ENCODE measurements at regions not wholly inside any gene's neighbourhood (a gene's known extent, or its start where the extent isn't known, plus 50 kb on each side); places are given as distances from the start of the nearest gene placed in this dataset.

DNA sequence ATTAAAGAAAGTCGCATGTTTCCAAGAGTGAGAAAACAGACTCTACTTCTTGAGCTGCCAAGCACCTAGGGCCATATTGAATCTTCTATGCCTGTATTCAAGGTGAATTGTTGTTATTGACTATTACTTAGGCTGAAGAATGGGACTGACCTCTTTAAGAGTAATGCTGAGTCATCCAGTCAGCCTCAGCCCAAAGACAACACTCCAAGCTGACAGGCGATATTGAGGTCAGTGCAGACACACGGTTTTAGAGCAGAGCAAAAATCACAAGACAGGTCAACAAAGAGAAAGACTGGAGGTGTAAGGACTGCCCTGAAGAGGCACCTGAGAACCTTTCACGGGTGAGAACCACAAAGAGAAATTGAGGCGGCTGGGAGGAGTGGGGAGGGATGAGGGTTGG is 146.9 kb downstream of the MIS18A start:
- no peak for TF ChIP-seq ATF7 (IDR thresholded peaks at IDR 0.05; ENCODE audit: low read depth)
- TF ChIP-seq MEF2A (IDR thresholded peaks at IDR 0.05; ENCODE audit: insufficient read depth, low read depth, low read length), result no peak
- TF ChIP-seq CHD4 (IDR thresholded peaks at IDR 0.05), result no peak
- 0 out of 2 replicates have a peak, but pooled peaks have one; percentile 8 for TF ChIP-seq RUNX3 (IDR thresholded peaks at IDR 0.05; ENCODE audit: low read length)
- TF ChIP-seq, protein P1, sequence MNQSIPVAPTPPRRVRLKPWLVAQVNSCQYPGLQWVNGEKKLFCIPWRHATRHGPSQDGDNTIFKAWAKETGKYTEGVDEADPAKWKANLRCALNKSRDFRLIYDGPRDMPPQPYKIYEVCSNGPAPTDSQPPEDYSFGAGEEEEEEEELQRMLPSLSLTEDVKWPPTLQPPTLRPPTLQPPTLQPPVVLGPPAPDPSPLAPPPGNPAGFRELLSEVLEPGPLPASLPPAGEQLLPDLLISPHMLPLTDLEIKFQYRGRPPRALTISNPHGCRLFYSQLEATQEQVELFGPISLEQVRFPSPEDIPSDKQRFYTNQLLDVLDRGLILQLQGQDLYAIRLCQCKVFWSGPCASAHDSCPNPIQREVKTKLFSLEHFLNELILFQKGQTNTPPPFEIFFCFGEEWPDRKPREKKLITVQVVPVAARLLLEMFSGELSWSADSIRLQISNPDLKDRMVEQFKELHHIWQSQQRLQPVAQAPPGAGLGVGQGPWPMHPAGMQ (IDR thresholded peaks at IDR 0.05; ENCODE audit: borderline replicate concordance), result no peak
- Histone ChIP-seq H3K36me3 (ENCODE audit: control insufficient read depth in 2 of 2, insufficient read depth in 2 of 2, low read length in 1 of 2) (no peaks in the 10 kb centered on the region), H3K4me2 (ENCODE audit: control insufficient read depth, insufficient read depth) (no peak overlapping the region), H3K9me3 (replicated peaks; ENCODE audit: control insufficient read depth, insufficient read depth, low read length) (no peaks in the 10 kb centered on the region; the same call in 1 of the 3 replicates), H2AFZ (ENCODE audit: control insufficient read depth, low read depth, low read length) (no peak overlapping the region), H3K4me1 (ENCODE audit: control insufficient read depth, insufficient read depth, low read length) (peaks cover 23% of the 10 kb centered on the region), H3K79me2 (ENCODE audit: control insufficient read depth, insufficient read depth, low read length) (no peaks in the 10 kb centered on the region), H3K4me3 (no peak overlapping the region), H3K9ac (ENCODE audit: control insufficient read depth, insufficient read depth, low read length) (no peak overlapping the region), H3K27me3 (replicated peaks in 1 of 2; ENCODE audit: control insufficient read depth in 2 of 2, insufficient read depth in 2 of 2, low read length in 1 of 2) (no peaks in the 10 kb centered on the region), H3K27ac (ENCODE audit: control insufficient read depth, insufficient read depth) (no peak overlapping the region), H4K20me1 (ENCODE audit: control insufficient read depth, insufficient read depth) (no peaks in the 10 kb centered on the region)
- RAD21 ChIA-PET (ENCODE audit: unreplicated experiment), result no interaction called here
- intact Hi-C loops (cut with micrococcal nuclease; ENCODE audit: unreplicated experiment) (no loop called here), in situ Hi-C loops (cut with MboI) (no loop called here)
- DNase-seq (ENCODE audit: low read depth, low spot score) (no peak), FAIRE-seq (no peak), ATAC-seq (no peak)
- POLR2A ChIA-PET, result no interaction called here
- CTCF ChIA-PET, result no interaction called here
- SMC1A ChIA-PET (ENCODE audit: uncharacterized antibody, unreplicated experiment), result no interaction called here
- WGBS (ENCODE audit: insufficient coverage, insufficient replicate concordance, low lambda C conversion rate, missing lambda C conversion rate), result 53% methylated on average over 5 of the region's 5 CpGs
- no TSS peak for BruUV-seq (replicated peaks)

DNA sequence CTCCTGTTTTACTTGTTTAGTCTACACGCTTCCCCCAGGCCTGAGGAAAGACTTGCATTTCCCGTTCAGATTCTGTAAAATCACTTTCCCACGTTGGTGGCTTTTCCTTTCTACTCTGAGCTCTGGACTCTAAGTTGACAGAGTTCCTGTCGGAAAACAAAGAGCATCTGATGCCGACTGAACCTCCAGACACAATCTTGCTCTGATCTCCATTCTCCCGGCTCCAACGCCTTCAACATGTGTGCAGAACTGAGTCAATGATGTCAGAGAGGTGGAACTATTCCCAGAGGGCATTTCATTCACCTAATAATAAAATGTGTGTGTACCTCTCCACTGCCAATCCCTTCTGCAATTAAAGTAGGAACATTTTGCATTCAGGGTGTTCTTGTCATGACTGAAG is 147.7 kb downstream of the MIS18A start:
- H3K9me3 ChIP-seq (replicated peaks; ENCODE audit: control insufficient read depth, insufficient read depth, low read length), result no peaks in the 10 kb centered on the region
- intact Hi-C loops (cut with micrococcal nuclease; ENCODE audit: unreplicated experiment), result no loop called here
- FAIRE-seq (no peak), ATAC-seq (no peak), DNase-seq (ENCODE audit: low read depth, low spot score) (no peak)
- no peak overlapping the region for H3K4me3 ChIP-seq
- no peaks in the 10 kb centered on the region for H3K36me3 ChIP-seq (ENCODE audit: control insufficient read depth in 2 of 2, insufficient read depth in 2 of 2, low read length in 1 of 2)
- no peak overlapping the region for H3K27ac ChIP-seq (ENCODE audit: control insufficient read depth, insufficient read depth)
- no peaks in the 10 kb centered on the region for H3K79me2 ChIP-seq (ENCODE audit: control insufficient read depth, insufficient read depth, low read length)
- in situ Hi-C loops (cut with MboI), result no loop called here
- H2AFZ ChIP-seq (ENCODE audit: control insufficient read depth, low read depth, low read length), result no peak overlapping the region
- no peaks in the 10 kb centered on the region for H4K20me1 ChIP-seq (ENCODE audit: control insufficient read depth, insufficient read depth)
- no peaks in the 10 kb centered on the region for H3K27me3 ChIP-seq (replicated peaks in 1 of 2; ENCODE audit: control insufficient read depth in 2 of 2, insufficient read depth in 2 of 2, low read length in 1 of 2)
- no peak overlapping the region for H3K9ac ChIP-seq (ENCODE audit: control insufficient read depth, insufficient read depth, low read length)
- RAD21 ChIA-PET (ENCODE audit: unreplicated experiment), result no interaction called here
- CTCF ChIA-PET, result no interaction called here
- WGBS (ENCODE audit: insufficient coverage, insufficient replicate concordance, low lambda C conversion rate, missing lambda C conversion rate), result 34% methylated on average over 7 of the region's 7 CpGs
- SMC1A ChIA-PET (ENCODE audit: uncharacterized antibody, unreplicated experiment), result no interaction called here
- BruUV-seq (replicated peaks), result no TSS peak
- POLR2A ChIA-PET, result no interaction called here
- H3K4me2 ChIP-seq (ENCODE audit: control insufficient read depth, insufficient read depth), result no peak overlapping the region
- H3K4me1 ChIP-seq (ENCODE audit: control insufficient read depth, insufficient read depth, low read length), result peaks cover 15% of the 10 kb centered on the region
- TF ChIP-seq, protein P2, sequence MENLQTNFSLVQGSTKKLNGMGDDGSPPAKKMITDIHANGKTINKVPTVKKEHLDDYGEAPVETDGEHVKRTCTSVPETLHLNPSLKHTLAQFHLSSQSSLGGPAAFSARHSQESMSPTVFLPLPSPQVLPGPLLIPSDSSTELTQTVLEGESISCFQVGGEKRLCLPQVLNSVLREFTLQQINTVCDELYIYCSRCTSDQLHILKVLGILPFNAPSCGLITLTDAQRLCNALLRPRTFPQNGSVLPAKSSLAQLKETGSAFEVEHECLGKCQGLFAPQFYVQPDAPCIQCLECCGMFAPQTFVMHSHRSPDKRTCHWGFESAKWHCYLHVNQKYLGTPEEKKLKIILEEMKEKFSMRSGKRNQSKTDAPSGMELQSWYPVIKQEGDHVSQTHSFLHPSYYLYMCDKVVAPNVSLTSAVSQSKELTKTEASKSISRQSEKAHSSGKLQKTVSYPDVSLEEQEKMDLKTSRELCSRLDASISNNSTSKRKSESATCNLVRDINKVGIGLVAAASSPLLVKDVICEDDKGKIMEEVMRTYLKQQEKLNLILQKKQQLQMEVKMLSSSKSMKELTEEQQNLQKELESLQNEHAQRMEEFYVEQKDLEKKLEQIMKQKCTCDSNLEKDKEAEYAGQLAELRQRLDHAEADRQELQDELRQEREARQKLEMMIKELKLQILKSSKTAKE (IDR thresholded peaks at IDR 0.05; ENCODE audit: low read depth, poor library complexity, severe bottlenecking), result no peak
- TF ChIP-seq BRCA1 (IDR thresholded peaks at IDR 0.05; ENCODE audit: low read depth, low read length) (no peak), WRNIP1 (IDR thresholded peaks at IDR 0.05; ENCODE audit: borderline replicate concordance, low read depth, low read length) (no peak), KAT2A (conservative IDR thresholded peaks at IDR 0.05; ENCODE audit: control insufficient read depth, low read depth, low read length) (no peak), ATF7 (IDR thresholded peaks at IDR 0.05; ENCODE audit: low read depth) (no peak), HDAC6 (IDR thresholded peaks at IDR 0.05; ENCODE audit: unreplicated experiment) (no peak)
- TF ChIP-seq, protein P3, sequence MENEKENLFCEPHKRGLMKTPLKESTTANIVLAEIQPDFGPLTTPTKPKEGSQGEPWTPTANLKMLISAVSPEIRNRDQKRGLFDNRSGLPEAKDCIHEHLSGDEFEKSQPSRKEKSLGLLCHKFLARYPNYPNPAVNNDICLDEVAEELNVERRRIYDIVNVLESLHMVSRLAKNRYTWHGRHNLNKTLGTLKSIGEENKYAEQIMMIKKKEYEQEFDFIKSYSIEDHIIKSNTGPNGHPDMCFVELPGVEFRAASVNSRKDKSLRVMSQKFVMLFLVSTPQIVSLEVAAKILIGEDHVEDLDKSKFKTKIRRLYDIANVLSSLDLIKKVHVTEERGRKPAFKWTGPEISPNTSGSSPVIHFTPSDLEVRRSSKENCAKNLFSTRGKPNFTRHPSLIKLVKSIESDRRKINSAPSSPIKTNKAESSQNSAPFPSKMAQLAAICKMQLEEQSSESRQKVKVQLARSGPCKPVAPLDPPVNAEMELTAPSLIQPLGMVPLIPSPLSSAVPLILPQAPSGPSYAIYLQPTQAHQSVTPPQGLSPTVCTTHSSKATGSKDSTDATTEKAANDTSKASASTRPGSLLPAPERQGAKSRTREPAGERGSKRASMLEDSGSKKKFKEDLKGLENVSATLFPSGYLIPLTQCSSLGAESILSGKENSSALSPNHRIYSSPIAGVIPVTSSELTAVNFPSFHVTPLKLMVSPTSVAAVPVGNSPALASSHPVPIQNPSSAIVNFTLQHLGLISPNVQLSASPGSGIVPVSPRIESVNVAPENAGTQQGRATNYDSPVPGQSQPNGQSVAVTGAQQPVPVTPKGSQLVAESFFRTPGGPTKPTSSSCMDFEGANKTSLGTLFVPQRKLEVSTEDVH (IDR thresholded peaks at IDR 0.05; ENCODE audit: low read depth, partially characterized antibody), result no peak
- TF ChIP-seq, protein P4, sequence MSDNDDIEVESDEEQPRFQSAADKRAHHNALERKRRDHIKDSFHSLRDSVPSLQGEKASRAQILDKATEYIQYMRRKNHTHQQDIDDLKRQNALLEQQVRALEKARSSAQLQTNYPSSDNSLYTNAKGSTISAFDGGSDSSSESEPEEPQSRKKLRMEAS (IDR thresholded peaks at IDR 0.05; ENCODE audit: low read depth, low read length), result no peak
